GM21786 (cell line): ENCODE measurements at regions not wholly inside any gene's neighbourhood (a gene's known extent, or its start where the extent isn't known, plus 50 kb on each side); places are given as distances from the start of the nearest gene placed in this dataset.

ENCODE experiments used
- ATAC-seq: cut with Tn5 transposase; IDR thresholded peaks from one replicate; pipeline ENCODE4 v1.9.1; 2021; ENCODE audit not compliant: unreplicated experiment

DNA sequence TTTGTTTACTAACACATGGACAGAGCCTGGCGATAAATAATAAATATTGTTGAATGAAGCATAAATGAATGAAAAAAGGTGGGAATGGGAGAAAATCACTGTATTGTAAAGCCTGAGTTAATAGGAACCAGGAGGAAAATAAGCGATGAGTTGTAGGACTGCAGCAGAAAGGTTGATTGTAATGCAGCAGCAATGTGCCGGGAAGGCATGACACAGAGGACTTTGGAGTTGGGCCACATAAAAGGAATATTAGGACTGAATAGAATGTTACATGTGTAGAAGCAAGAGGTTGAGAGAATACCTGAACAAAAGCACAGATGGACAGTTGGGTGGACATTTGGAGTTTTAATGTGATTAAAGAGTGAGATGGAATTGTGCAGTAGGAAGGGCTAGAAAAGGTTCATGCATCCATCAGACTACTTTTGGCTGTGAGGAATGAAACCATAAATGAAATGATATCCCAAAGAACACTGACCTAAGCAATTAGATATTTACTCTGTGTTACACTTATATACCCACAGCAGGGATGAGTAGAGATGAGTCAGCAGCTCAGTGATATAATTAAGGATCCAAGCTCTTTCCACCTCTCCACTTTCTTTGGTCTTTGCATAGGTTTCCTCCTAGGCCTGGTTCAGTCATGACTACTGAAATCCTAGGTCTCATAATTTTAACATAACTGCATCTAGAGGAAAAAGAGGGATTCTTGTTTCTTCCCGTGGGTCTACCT, 55.4 kb downstream of the CCER1 start:
- no peak for ATAC-seq

GRCh38 chr12:90897986-90898385, 57.0 kb downstream of the CCER1 start:
- no peak for ATAC-seq

DNA sequence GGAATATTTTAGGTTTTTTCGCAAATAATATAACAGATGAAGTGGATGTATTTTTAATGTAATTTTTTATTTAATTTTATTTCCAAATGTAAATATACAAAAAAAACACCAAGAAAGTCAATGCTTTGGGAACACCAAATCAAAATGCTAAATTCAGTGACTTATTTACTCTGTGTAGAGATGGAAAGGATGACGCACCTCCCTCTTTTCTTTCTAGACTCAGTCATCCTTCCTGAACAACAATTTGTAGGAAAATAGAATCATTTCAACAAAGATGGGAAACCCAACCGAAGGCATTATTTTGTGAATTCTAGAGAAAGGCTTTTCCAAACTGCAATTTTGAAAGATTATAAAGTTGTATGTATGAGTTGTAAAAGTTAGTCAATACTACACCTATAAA, 57.7 kb downstream of the CCER1 start:
- ATAC-seq = no peak

- no peak for ATAC-seq
These were observed 58.2 kb downstream of the CCER1 start for GRCh38 chr12:90896821-90897220.

DNA sequence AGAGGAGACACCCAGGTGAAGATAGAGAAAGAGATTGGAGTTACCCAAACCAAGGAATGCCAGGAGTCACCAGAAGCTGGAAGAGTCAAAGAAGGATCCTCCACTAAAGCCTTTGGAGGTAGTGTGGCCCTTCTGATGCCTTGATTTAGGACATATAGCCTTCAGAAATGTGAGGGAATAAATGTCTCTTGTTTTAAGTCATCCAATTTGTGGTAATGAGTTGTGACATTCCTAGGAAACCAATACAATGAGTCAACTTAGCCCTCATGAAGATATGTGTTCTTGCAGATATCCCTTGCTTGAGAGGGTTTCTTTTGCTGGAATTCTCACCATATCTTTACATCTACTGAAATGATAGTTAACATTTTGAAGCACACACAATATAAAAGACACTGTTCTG, 58.8 kb downstream of the CCER1 start:
- no peak for ATAC-seq

DNA sequence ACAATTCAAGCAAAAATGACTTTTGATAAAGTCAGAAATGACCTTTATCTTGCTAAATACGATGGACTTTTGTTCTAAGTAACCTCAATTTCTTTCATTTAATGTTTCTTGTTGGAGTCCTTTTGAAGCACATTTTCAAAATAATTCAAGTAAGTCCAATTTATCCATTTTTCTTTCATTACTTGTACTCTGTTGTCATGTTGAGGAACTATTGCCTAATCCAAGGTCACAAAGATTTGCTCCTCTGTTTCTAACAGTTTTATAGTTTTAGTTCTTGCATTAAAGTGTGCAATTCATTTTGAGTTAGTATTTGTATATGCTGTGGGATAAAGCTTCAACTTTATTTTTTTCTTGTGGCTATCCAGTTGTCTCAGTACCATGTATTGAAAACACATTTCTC, 66.7 kb downstream of the CCER1 start:
- no peak for ATAC-seq

- ATAC-seq = no peak
These were observed 71.5 kb downstream of the CCER1 start for GRCh38 chr12:90883456-90883855.

DNA sequence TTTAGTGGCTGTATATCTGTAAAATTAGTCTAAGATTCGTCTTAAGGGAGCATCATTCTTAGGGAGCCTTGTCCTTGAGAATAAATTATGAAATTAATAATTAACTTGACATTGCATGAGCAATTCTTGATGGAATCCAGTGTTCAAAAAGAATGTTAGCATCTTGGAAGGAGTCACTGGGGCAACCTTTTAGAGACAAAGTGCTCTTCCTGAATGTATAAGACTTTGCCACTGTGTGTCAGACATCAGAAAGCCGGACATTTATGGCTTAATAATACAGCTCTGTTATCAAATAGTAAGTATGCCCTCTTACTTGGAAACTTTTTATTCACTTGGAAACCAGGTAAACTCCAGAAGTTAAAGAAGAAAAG, 83.3 kb downstream of the CCER1 start:
- no peak for ATAC-seq

GRCh38 chr12:90870971-90871725, 83.8 kb downstream of the CCER1 start:
- ATAC-seq = no peak

DNA sequence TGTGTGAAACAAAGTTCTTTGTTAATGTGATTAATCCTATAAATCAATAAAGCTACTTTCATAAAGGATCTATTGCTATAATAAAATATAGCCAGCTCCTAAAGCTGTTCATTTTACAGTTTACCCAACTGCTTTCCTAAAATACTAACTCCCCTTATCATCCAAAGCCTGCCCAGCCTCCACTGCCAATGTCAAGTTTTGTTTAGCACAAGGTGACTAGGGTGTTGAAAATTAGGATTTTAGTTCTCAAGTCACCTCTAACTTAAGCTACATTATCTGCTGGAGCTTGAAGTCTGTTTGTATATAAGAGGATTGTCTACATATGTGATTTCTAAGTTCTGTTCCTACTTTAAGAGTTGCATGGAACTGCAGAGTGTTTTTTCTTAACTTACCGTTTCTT, 86.3 kb downstream of the CCER1 start:
- no peak for ATAC-seq

DNA sequence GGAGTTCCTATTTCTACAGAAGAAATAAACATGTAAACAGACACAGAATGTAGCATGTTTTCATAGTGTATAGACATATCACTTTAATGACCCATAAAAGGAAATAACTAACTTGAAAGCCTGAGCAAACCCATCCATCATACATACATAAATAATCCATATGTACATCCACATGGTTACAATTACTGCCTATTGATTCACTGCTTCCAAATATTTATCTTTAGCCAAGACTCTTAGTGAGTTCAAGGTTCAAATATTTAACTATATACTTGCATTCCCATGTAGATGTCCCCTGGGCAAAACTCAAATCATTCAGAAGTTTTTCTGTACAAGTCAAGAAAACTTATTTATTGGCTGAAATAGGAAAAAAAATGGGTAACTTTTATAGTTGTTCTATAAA, 95.4 kb downstream of the CCER1 start:
- ATAC-seq = no peak

- no peak for ATAC-seq
These were observed 96.7 kb downstream of the CCER1 start for GRCh38 chr12:90858252-90858651.

- ATAC-seq = no peak
These were observed 99.4 kb downstream of the CCER1 start for GRCh38 chr12:90855534-90855933.

GRCh38 chr12:90854136-90854689, 100.8 kb downstream of the CCER1 start:
- ATAC-seq = peak; percentile 57

GRCh38 chr12:90851800-90852718, 102.9 kb downstream of the CCER1 start:
- ATAC-seq = no peak

DNA sequence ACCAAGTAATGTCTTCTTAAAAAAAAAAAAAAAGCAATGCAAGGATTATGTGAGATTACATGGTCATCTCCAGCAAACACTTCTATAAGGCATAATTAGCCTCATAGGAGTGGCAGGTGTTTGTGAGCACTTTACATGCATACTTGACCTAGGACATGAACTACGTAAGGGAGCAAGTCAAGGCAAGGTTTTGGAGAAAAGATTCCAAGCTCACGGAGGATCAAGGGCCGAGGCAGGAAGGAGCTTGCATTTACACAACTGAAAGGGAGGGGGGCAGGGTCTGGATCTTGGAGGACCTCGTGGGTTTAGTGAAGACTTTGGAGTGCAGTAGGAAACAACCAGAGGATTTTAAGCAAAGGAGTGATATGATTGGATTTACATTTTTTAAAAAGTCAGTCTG, 112.5 kb downstream of the CCER1 start:
- no peak for ATAC-seq

DNA sequence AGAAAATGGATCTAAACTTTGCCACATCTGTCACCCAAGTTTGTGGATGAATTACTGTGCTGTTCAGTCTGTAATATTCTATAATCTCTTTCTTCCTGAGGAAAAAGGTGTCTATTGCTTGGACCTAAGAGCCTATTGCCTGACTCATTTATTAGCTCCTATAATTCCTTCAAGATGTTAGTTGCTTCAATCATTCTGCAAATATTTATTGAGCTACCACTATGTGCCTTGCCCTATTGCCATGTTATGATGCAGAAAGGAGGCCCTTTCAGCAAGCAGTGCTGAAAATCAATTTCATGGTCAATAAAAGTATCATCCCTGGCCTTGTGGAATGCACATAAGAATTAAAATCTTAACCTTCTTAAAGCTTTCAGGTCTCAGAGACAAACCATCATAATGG, 113.6 kb downstream of the CCER1 start:
- ATAC-seq = no peak

- ATAC-seq = no peak
These were observed 115.6 kb downstream of the CCER1 start for GRCh38 chr12:90839346-90839745.

DNA sequence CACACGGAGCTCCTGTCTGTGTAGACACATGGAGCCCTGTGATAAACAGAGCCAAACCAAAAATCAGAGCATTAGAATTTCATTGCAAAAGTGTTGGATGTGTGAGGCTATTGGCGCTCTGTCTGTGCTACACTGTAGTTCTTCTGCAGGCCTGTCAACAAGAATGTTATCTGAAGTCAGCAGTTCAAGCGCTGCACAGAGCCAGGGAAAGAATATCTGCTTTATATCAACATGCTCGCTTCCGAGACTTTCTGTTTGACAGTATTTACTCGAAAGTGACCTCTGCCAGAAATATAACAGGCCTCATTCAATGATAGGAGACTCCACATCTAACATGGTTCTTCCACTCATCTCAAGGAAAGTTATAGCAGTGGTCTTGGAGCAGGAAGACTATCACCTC, 118.3 kb downstream of the CCER1 start:
- ATAC-seq = no peak

- no peak for ATAC-seq
These were observed 121.7 kb downstream of the CCER1 start for GRCh38 chr12:90833228-90833627.

DNA sequence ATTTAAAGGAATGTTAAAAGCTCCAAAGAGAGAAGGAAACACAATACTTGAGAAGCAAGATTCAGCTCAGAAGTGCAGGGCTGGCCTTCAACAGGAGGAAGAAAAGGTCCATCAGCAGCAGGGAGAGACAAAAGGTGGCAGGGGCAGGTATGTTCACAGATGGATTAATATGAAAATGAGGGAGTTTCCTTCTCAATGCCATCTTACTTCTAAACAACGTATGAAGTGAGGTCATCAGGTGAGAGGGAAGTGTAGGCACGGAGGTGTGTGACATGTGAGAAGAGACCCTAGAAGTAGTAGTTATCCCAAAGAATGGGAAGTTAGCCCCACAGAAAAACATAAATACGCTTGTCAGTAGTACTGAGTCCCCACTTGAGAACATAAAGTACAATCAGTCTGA, 122.5 kb downstream of the CCER1 start:
- ATAC-seq = no peak
